G401.6 (cell line): ENCODE measurements at regions not wholly inside any gene's neighbourhood (a gene's known extent, or its start where the extent isn't known, plus 50 kb on each side); places are given as distances from the start of the nearest gene placed in this dataset.
"Not testable (repeated sequence)": the region's sequence is repeated elsewhere in the genome, so short reads cannot be mapped to it uniquely, and the experiment has no call there.

Source experiments
- FAIRE-seq: peaks from 2 replicates; lab custom pipeline; 2012; peaks lifted over from hg19 to GRCh38; lab: Jason Lieb, UNC

GRCh38 chr13:109431217-109431616 lies 355.2 kb downstream of the IRS2 start:
- no peak for FAIRE-seq

DNA sequence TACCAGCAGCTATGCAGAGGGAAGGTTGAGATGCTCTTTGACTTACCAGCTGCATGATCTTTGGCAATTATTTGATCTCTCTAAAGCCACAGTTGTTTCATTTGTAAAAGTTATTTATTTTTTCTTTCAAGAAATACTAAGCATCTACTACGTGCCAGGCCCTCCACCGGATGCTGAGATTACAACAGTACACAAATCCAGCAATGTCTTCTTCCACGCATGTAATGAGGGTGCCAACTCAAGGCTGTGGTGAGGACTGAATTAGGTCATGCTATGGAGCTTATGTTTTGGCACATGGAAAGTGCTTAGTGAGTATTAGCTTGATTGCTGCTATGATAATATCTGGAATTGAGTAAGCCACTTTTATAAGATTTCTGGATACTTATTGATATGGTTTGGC lies 358.2 kb downstream of the IRS2 start:
- FAIRE-seq = no peak

- FAIRE-seq = no peak
Observed at GRCh38 chr13:109427695-109428094, 358.7 kb downstream of the IRS2 start.

- no peak for FAIRE-seq
Observed at GRCh38 chr13:109427148-109427547, 359.2 kb downstream of the IRS2 start.

GRCh38 chr13:109426690-109426990 lies 359.7 kb downstream of the IRS2 start:
- no peak for FAIRE-seq

DNA sequence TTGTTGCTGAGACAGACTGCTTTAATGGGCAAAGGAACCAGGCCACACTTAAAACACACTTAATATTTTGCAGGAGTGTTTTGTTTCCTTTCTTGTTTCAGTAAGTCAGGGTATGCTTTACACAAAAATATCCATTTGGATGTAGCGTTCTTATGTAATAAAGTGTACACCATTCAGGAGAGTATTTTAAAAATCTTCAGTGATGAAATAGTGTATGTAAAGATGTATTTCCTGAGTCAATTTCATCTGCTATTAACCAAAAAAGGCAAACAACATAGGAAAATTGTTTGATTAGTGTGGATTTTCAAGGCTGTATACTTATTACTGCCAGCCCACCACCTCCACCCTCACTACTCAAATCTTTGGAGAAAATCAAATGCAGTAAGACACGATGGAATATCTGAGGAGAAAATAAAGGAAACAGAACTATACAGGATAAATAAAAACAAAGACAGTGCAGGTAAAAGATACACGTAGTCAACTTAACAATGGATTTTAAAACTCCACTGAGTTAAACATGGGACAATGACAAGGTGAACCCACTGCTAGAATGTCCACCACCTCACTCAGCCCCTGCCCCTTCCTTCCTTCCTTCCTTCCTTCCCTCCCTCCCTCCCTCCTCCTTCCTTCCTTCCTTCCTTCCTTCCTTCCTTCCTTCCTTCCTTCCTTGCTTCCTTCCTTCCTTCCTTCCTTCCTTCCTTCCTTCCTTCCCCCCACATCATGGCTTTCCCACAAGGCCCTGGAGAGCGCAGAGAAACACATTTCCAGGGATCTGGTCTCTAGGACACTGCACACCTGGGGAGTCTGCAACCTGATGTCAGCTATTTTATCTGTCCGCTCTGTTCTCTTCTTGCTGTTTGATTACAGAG lies 360.3 kb downstream of the IRS2 start:
- FAIRE-seq = no peak

DNA sequence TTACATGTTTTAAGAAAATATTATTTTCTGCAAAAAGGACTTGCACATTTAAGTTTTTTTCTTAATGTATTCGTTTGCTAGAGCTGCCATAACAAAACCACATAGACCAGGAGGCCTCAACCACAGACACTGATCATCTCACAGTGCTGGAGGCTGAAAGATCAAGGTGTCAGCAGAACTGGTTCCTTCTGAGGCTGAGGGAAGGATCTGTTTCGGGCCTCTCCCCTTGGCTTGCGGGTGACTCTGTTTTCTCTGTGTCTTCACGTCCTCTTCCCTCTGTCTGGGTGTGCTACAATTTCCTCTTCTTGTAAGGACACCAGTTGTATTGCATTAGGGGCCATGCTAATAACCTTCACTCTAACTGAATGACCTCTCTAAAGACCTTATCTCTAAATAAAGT lies 364.2 kb downstream of the IRS2 start:
- FAIRE-seq = no peak

GRCh38 chr13:109419896-109420295 lies 366.5 kb downstream of the IRS2 start:
- no peak for FAIRE-seq

- no peak for FAIRE-seq
Observed at GRCh38 chr13:109418111-109418510, 368.3 kb downstream of the IRS2 start.

GRCh38 chr13:109416001-109416400 lies 370.4 kb downstream of the IRS2 start:
- no peak for FAIRE-seq

DNA sequence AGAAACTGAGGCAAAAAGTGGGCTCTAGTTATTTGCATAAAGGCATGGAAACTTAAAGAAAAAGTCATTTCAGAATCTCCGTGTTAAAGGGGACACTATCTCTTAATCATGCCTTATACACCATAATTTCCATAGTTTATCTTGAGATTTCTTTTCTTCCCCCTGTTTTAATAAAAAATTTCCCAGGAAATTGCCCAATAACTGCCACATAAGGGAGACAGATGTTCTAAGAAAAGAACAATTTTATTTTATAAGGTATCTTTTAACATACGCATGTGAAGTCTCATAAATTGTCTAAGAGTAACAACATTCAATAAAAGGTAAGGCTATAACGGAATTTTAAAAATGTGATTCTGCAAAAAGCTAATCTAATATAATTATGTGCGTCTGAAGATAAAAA lies 371.3 kb downstream of the IRS2 start:
- FAIRE-seq = no peak

DNA sequence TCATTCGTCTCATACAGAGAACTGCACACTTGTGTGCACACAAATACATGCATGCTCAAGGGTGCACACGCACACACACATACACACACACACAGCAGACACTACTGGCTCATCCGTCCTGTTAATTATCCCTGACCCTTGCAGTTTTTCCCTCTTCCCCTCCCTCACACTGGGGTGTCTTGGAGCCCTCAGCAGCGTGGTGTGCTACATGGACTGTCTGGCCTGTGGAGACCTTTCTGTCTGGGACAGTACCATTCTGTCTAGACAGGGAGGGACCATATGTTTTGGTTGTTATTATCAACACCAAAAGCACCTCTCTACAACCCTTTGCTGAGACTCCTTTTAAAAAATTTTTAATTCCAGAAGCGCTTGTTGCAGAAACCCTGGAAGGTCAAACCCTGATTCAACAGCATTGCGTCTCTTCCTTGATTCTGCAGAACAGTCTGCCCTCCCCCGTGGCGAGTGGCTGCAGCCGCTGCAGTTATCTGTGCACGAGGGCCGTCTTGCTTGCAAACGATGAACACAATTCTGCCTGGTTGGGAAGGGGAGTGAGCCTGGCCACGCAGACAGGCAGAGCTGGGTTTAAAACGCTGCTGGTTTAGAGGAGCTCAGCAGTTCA lies 374.0 kb downstream of the IRS2 start:
- no peak for FAIRE-seq

- no peak for FAIRE-seq
Observed at GRCh38 chr13:109410868-109411267, 375.5 kb downstream of the IRS2 start.

DNA sequence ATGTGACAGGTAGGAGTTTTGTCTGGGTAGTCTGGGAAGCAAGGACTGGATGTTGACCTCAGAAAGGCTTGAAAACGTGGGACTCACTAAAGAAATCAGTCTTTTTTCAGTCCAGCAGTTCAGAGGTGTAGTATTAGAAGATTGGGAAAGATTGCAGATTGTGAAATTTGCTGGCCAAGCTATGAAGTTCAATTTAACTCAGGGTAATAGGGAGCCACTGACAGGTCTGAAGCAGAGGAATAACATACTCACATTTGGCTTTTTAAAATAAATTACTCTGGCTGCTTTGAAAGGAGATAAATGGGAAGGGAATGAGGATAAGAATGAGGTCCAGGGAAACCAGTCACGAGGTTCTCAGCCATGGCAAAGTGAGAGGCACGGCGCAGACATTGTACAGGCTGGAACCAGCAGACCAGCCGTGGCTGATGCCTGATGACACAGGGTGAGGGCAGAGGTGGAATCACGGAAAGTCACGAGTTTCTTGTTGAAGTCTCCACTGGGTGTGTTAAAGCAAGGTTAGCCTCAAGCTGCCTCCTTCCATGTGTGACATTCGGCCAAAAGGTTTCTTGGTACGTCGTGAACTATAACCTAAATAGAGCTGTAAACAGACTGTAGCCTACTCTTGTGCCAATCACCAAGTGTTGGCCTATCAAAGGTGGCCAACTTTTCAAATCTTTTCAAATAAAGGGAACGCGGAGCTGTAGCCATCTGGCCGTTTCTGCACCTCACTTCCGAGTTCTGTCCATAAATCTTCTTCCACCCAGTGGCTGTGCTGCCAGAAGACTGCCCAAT lies 377.6 kb downstream of the IRS2 start:
- no peak for FAIRE-seq

- no peak for FAIRE-seq
Observed at GRCh38 chr13:109406376-109406992, 379.9 kb downstream of the IRS2 start.

- FAIRE-seq = no peak
Observed at GRCh38 chr13:109403012-109403421, 383.4 kb downstream of the IRS2 start.

DNA sequence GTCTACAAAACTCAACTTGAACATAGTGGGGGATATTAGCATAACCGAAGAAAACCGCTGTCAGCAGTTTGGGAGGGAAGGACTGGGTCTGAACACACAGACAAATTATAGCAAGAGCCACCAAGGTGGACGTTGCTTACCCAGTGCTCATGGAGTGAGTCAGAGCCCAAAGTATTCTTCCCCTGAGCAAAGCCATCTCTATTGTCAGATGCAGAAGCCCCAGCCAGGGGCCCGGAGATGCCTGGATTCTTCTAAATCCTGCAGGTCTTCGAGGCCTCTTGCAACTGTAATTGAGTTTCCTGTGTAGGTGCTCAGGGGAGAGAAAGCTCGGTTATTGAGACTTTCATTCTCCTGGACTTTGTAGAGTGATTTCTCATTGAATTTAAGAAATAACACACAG lies 384.5 kb downstream of the IRS2 start:
- FAIRE-seq = no peak

DNA sequence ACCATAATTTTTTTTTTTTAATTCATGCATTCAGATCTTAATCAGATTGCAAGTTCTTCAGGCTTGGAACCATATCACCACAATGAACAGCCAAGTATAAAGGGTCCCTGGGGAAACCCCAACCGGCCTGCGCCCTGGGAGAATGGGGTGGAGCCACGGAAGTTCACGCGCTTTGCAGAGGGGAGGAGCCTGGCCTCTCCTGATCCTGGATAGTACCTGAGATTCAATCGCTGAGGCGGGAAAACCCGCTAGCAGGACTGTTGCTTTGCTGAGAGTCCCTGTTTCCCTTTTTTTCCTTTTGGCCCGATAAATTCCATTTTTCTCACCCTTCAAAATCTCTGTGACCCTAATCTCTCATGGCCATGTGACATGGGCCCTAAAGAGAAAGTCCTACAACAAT lies 385.1 kb downstream of the IRS2 start:
- FAIRE-seq = no peak

DNA sequence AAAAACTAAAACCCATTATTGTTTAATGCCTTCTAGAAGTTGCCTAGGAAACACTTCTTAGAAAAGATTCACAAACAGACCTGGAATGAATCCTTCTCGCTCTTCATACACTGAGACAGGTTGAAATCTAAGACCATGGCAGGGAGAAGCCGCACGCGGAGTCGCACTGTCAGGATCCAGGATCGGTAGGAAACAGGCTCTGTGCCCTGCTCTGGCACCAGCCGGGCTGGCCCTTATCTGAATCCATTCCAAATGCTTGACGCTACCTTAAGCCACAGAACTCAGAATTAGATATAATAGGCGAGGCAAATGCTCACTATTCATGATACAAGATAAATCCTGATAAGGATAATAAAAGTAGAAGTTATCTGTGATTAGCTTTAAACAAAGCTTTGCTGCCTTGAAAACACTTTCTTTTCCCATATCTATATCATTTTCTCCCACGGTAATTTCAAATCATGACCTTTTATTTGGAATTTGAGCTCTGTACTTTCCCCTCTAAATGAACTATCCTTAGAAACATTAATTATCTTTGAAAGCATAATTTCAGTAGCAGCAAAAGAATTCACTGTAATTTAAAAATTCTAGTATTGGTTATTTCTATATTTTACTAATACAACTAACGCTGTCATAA lies 385.6 kb downstream of the IRS2 start:
- FAIRE-seq = no peak

- FAIRE-seq = no peak
Observed at GRCh38 chr13:109400209-109400608, 386.2 kb downstream of the IRS2 start.

GRCh38 chr13:109398071-109398470 lies 388.3 kb downstream of the IRS2 start:
- FAIRE-seq = not testable (repeated sequence)

DNA sequence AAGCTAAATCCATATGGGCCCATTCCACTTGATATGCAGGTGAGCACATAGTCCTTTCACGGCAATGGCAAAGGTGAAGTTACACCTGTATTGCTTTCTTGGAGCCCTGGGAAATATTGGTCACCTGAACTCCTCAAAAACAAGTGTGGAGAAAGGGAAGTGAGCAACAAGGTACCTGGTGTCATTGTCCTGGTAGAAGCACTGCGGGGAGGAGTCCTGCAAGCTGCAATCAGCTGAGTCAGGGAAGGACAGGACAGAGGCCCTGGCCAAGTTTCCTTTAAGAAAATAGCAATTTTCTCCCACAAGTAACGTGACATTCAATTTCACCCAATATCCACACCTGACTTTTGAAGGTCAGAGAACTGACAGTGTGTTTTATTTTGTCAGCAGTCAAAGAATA lies 389.1 kb downstream of the IRS2 start:
- no peak for FAIRE-seq
